ENCODE measurements at regions not wholly inside any gene's neighbourhood (a gene's known extent, or its start where the extent isn't known, plus 50 kb on each side); places are given as distances from the start of the nearest gene placed in this dataset.

GRCh38 chr9:16344343-16344742, 526.1 kb downstream of the BNC2 start:
- Histone ChIP-seq H3K9me2 (replicated peaks; ENCODE audit: control insufficient read depth, low read length) (no peaks in the 10 kb centered on the region), H3K27me3 (ENCODE audit: control insufficient read depth, low read length) (no peaks in the 10 kb centered on the region), H3F3A (ENCODE audit: control insufficient read depth, insufficient read depth) (no peaks in the 10 kb centered on the region), H4K20me1 (ENCODE audit: control insufficient read depth, insufficient read depth, low read depth, low read length) (no peaks in the 10 kb centered on the region), H3K4me2 (ENCODE audit: low read length) (no peak overlapping the region), H3K9me3 (ENCODE audit: control insufficient read depth, insufficient read depth, low read length) (no peaks in the 10 kb centered on the region), H3K4me1 (ENCODE audit: control insufficient read depth, low read length) (no peaks in the 10 kb centered on the region), H3K4me3 (ENCODE audit: low read length) (no peak overlapping the region), H3K36me3 (ENCODE audit: control insufficient read depth, low read length) (no peaks in the 10 kb centered on the region), H3K79me2 (ENCODE audit: control insufficient read depth, low read length) (no peaks in the 10 kb centered on the region), H3K27ac (ENCODE audit: low read depth, low read length) (no peak overlapping the region)
- no peak for TF ChIP-seq EZH2phosphoT487 (IDR thresholded peaks at IDR 0.05; ENCODE audit: borderline replicate concordance, low read length)
- no peak for TF ChIP-seq CTCF (IDR thresholded peaks at IDR 0.05; ENCODE audit: low read depth, low read length, poor library complexity, severe bottlenecking)

- Histone ChIP-seq H4K20me1 (ENCODE audit: control insufficient read depth, insufficient read depth, low read depth, low read length) (no peaks in the 10 kb centered on the region), H3K4me2 (ENCODE audit: low read length) (no peak overlapping the region), H3K4me1 (ENCODE audit: control insufficient read depth, low read length) (no peaks in the 10 kb centered on the region), H3K4me3 (ENCODE audit: low read length) (no peak overlapping the region), H3K27me3 (ENCODE audit: control insufficient read depth, low read length) (no peaks in the 10 kb centered on the region), H3F3A (ENCODE audit: control insufficient read depth, insufficient read depth) (no peaks in the 10 kb centered on the region), H3K36me3 (ENCODE audit: control insufficient read depth, low read length) (no peaks in the 10 kb centered on the region), H3K9me3 (ENCODE audit: control insufficient read depth, insufficient read depth, low read length) (no peaks in the 10 kb centered on the region), H3K27ac (ENCODE audit: low read depth, low read length) (no peak overlapping the region), H3K9me2 (replicated peaks; ENCODE audit: control insufficient read depth, low read length) (no peaks in the 10 kb centered on the region), H3K79me2 (ENCODE audit: control insufficient read depth, low read length) (no peaks in the 10 kb centered on the region)
- TF ChIP-seq CTCF (IDR thresholded peaks at IDR 0.05; ENCODE audit: low read depth, low read length, poor library complexity, severe bottlenecking) (no peak), EZH2phosphoT487 (IDR thresholded peaks at IDR 0.05; ENCODE audit: borderline replicate concordance, low read length) (no peak)
These were observed 524.6 kb downstream of the BNC2 start for GRCh38 chr9:16345902-16346301.

- TF ChIP-seq CTCF (IDR thresholded peaks at IDR 0.05; ENCODE audit: low read depth, low read length, poor library complexity, severe bottlenecking) (no peak), EZH2phosphoT487 (IDR thresholded peaks at IDR 0.05; ENCODE audit: borderline replicate concordance, low read length) (no peak)
- no peaks in the 10 kb centered on the region for H3K4me1 ChIP-seq (ENCODE audit: control insufficient read depth, low read length)
- no peaks in the 10 kb centered on the region for H3K9me2 ChIP-seq (replicated peaks; ENCODE audit: control insufficient read depth, low read length)
- H3K27ac ChIP-seq (ENCODE audit: low read depth, low read length) = no peak overlapping the region
- no peak overlapping the region for H3K4me3 ChIP-seq (ENCODE audit: low read length)
- no peaks in the 10 kb centered on the region for H3K79me2 ChIP-seq (ENCODE audit: control insufficient read depth, low read length)
- no peaks in the 10 kb centered on the region for H3K36me3 ChIP-seq (ENCODE audit: control insufficient read depth, low read length)
- no peaks in the 10 kb centered on the region for H3F3A ChIP-seq (ENCODE audit: control insufficient read depth, insufficient read depth)
- H3K9me3 ChIP-seq (ENCODE audit: control insufficient read depth, insufficient read depth, low read length) = no peaks in the 10 kb centered on the region
- no peaks in the 10 kb centered on the region for H3K27me3 ChIP-seq (ENCODE audit: control insufficient read depth, low read length)
- no peaks in the 10 kb centered on the region for H4K20me1 ChIP-seq (ENCODE audit: control insufficient read depth, insufficient read depth, low read depth, low read length)
- no peak overlapping the region for H3K4me2 ChIP-seq (ENCODE audit: low read length)
These were observed 522.6 kb downstream of the BNC2 start for GRCh38 chr9:16347886-16348285.

- Histone ChIP-seq H3K4me2 (ENCODE audit: low read length) (no peak overlapping the region), H3K36me3 (ENCODE audit: control insufficient read depth, low read length) (no peaks in the 10 kb centered on the region), H3K27ac (ENCODE audit: low read depth, low read length) (no peak overlapping the region), H3K27me3 (ENCODE audit: control insufficient read depth, low read length) (no peaks in the 10 kb centered on the region), H3F3A (ENCODE audit: control insufficient read depth, insufficient read depth) (no peaks in the 10 kb centered on the region), H3K9me3 (ENCODE audit: control insufficient read depth, insufficient read depth, low read length) (no peaks in the 10 kb centered on the region), H3K9me2 (replicated peaks; ENCODE audit: control insufficient read depth, low read length) (no peaks in the 10 kb centered on the region), H4K20me1 (ENCODE audit: control insufficient read depth, insufficient read depth, low read depth, low read length) (no peaks in the 10 kb centered on the region), H3K79me2 (ENCODE audit: control insufficient read depth, low read length) (no peaks in the 10 kb centered on the region), H3K4me3 (ENCODE audit: low read length) (no peak overlapping the region), H3K4me1 (ENCODE audit: control insufficient read depth, low read length) (no peaks in the 10 kb centered on the region)
- no peak for TF ChIP-seq EZH2phosphoT487 (IDR thresholded peaks at IDR 0.05; ENCODE audit: borderline replicate concordance, low read length)
- no peak for TF ChIP-seq CTCF (IDR thresholded peaks at IDR 0.05; ENCODE audit: low read depth, low read length, poor library complexity, severe bottlenecking)
These were observed 521.9 kb downstream of the BNC2 start for GRCh38 chr9:16348531-16348930.
